ENCODE measurements at regions not wholly inside any gene's neighbourhood (a gene's known extent, or its start where the extent isn't known, plus 50 kb on each side); places are given as distances from the start of the nearest gene placed in this dataset.

- H3K27me3 ChIP-seq: no peaks in the 10 kb centered on the region
- no peak for ATAC-seq
- no peak overlapping the region for H3K4me3 ChIP-seq
- H3K27ac ChIP-seq: no peak overlapping the region
- TF ChIP-seq CTCF (IDR thresholded peaks at IDR 0.05 in 4 of 5, conservative IDR thresholded peaks at IDR 0.05 in 1 of 5) (no peak), POLR2A (IDR thresholded peaks at IDR 0.05) (no peak)
- in situ Hi-C loops (cut with MboI; ENCODE audit: low sequenced_read_pairs in 4 of 4) (no loop called here), intact Hi-C loops (cut with DNase I; ENCODE audit: low total_unique reads) (no loop called here)
- no peaks in the 10 kb centered on the region for H3K9me3 ChIP-seq
- DNase-seq: no peak
- H3K4me1 ChIP-seq: no peaks in the 10 kb centered on the region
- H3K36me3 ChIP-seq: no peaks in the 10 kb centered on the region
Measured at GRCh38 chr5:102040326-102040725, 255.8 kb downstream of the SLCO4C1 start.

GRCh38 chr5:102036927-102037326, 259.2 kb downstream of the SLCO4C1 start:
- no peak for DNase-seq
- H3K4me3 ChIP-seq: no peak overlapping the region
- no peaks in the 10 kb centered on the region for H3K36me3 ChIP-seq
- no peak for ATAC-seq
- TF ChIP-seq POLR2A (IDR thresholded peaks at IDR 0.05) (no peak), CTCF (IDR thresholded peaks at IDR 0.05 in 4 of 5, conservative IDR thresholded peaks at IDR 0.05 in 1 of 5) (no peak)
- no peaks in the 10 kb centered on the region for H3K9me3 ChIP-seq
- no peaks in the 10 kb centered on the region for H3K4me1 ChIP-seq
- in situ Hi-C loops (cut with MboI; ENCODE audit: low sequenced_read_pairs in 4 of 4): no loop called here
- no peak overlapping the region for H3K27ac ChIP-seq
- intact Hi-C loops (cut with DNase I; ENCODE audit: low total_unique reads): no loop called here
- H3K27me3 ChIP-seq: no peaks in the 10 kb centered on the region

- ATAC-seq (no peak), DNase-seq (no peak)
- Histone ChIP-seq H3K9me3 (no peaks in the 10 kb centered on the region), H3K36me3 (no peaks in the 10 kb centered on the region), H3K27ac (no peak overlapping the region), H3K4me1 (no peaks in the 10 kb centered on the region), H3K4me3 (no peak overlapping the region), H3K27me3 (no peaks in the 10 kb centered on the region)
- TF ChIP-seq CTCF (IDR thresholded peaks at IDR 0.05 in 4 of 5, conservative IDR thresholded peaks at IDR 0.05 in 1 of 5): no peak
- no peak for TF ChIP-seq POLR2A (IDR thresholded peaks at IDR 0.05)
- intact Hi-C loops (cut with DNase I; ENCODE audit: low total_unique reads): no loop called here
- in situ Hi-C loops (cut with MboI; ENCODE audit: low sequenced_read_pairs in 4 of 4): no loop called here
Measured at GRCh38 chr5:102031711-102032110, 264.4 kb downstream of the SLCO4C1 start.

- in situ Hi-C loops (cut with MboI; ENCODE audit: low sequenced_read_pairs in 4 of 4): no loop called here
- intact Hi-C loops (cut with DNase I; ENCODE audit: low total_unique reads): no loop called here
- no peaks in the 10 kb centered on the region for H3K27me3 ChIP-seq
- no peak for ATAC-seq
- H3K9me3 ChIP-seq: no peaks in the 10 kb centered on the region
- DNase-seq: no peak
- H3K4me1 ChIP-seq: no peaks in the 10 kb centered on the region
- no peaks in the 10 kb centered on the region for H3K36me3 ChIP-seq
- H3K27ac ChIP-seq: no peak overlapping the region
- no peak overlapping the region for H3K4me3 ChIP-seq
- no peak for TF ChIP-seq POLR2A (IDR thresholded peaks at IDR 0.05)
- TF ChIP-seq CTCF (IDR thresholded peaks at IDR 0.05 in 4 of 5, conservative IDR thresholded peaks at IDR 0.05 in 1 of 5): no peak
Measured at GRCh38 chr5:102018690-102019089, 277.4 kb downstream of the SLCO4C1 start.

GRCh38 chr5:102018279-102018678, 277.8 kb downstream of the SLCO4C1 start:
- in situ Hi-C loops (cut with MboI; ENCODE audit: low sequenced_read_pairs in 4 of 4) (no loop called here), intact Hi-C loops (cut with DNase I; ENCODE audit: low total_unique reads) (no loop called here)
- no peak overlapping the region for H3K4me3 ChIP-seq
- H3K27me3 ChIP-seq: no peaks in the 10 kb centered on the region
- H3K36me3 ChIP-seq: no peaks in the 10 kb centered on the region
- TF ChIP-seq CTCF (IDR thresholded peaks at IDR 0.05 in 4 of 5, conservative IDR thresholded peaks at IDR 0.05 in 1 of 5): no peak
- no peak for TF ChIP-seq POLR2A (IDR thresholded peaks at IDR 0.05)
- H3K4me1 ChIP-seq: no peaks in the 10 kb centered on the region
- H3K27ac ChIP-seq: no peak overlapping the region
- no peaks in the 10 kb centered on the region for H3K9me3 ChIP-seq
- DNase-seq: no peak
- ATAC-seq: no peak
